GM12878 (cell line): ENCODE measurements at regions not wholly inside any gene's neighbourhood (a gene's known extent, or its start where the extent isn't known, plus 50 kb on each side); places are given as distances from the start of the nearest gene placed in this dataset.

Experiments used
- GABPA ChIP-seq: IDR thresholded peaks from 2 replicates; pipeline ENCODE4 v1.6.1; 2014; ENCODE audit warnings: antibody characterized with exemption, low read depth, mild to moderate bottlenecking, inconsistent platforms
- NFYB ChIP-seq: IDR thresholded peaks from 2 replicates; pipeline ENCODE4 v1.6.1; 2011; ENCODE audit warnings: low read depth, mild to moderate bottlenecking, low read length, improper control_type of control experiment, moderate library complexity; ENCODE audit not compliant: insufficient read depth
- POLR2A ChIP-seq: IDR thresholded peaks from 2 replicates; pipeline ENCODE4 v1.6.1; 2011; ENCODE audit warnings: low read depth, mild to moderate bottlenecking, low read length
- TF ChIP-seq, protein P1 (sequence below), 3 experiments: IDR thresholded peaks in 2 of 3; conservative IDR thresholded peaks in 1 of 3; 2 replicates each; pipeline ENCODE4 v1.5.1; 2011; ENCODE audit warnings: low read depth in 3 of 3, low read length in 3 of 3, mild to moderate bottlenecking in 3 of 3, control low read depth in 2 of 3, moderate library complexity in 2 of 3, inconsistent platforms in 1 of 3, mixed read lengths in 1 of 3; ENCODE audit not compliant: control insufficient read depth in 2 of 3, insufficient read depth in 1 of 3; ENCODE audit errors: extremely low read depth in 1 of 3

DNA sequence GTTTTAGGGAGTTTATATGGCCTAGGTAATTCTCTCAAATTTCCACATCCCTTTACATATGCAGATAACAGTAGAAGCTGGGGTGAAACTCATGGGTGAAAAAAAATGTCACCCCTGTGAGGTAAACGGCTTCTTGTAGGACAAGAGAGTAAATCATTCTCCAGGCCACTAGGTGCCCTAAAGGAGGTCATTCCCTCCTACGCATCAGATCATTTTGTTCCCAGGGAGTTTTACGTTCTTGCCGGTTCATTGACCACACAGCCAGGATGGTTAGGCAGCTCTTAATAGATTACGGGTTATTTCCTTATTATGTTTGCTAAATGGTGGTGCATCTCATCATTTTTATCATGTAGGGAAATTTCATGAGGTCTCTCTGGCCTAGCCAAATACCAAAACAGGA is 225.8 kb upstream of the NOCT start:
- TF ChIP-seq, protein P1, sequence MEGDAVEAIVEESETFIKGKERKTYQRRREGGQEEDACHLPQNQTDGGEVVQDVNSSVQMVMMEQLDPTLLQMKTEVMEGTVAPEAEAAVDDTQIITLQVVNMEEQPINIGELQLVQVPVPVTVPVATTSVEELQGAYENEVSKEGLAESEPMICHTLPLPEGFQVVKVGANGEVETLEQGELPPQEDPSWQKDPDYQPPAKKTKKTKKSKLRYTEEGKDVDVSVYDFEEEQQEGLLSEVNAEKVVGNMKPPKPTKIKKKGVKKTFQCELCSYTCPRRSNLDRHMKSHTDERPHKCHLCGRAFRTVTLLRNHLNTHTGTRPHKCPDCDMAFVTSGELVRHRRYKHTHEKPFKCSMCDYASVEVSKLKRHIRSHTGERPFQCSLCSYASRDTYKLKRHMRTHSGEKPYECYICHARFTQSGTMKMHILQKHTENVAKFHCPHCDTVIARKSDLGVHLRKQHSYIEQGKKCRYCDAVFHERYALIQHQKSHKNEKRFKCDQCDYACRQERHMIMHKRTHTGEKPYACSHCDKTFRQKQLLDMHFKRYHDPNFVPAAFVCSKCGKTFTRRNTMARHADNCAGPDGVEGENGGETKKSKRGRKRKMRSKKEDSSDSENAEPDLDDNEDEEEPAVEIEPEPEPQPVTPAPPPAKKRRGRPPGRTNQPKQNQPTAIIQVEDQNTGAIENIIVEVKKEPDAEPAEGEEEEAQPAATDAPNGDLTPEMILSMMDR (IDR thresholded peaks at IDR 0.05 in 2 of 3, conservative IDR thresholded peaks at IDR 0.05 in 1 of 3; ENCODE audit: control insufficient read depth in 2 of 3, extremely low read depth in 1 of 3, insufficient read depth in 1 of 3, low read depth in 3 of 3, low read length in 3 of 3) = no peak
- TF ChIP-seq NFYB (no peak), POLR2A (no peak), GABPA (no peak)
